ENCODE measurements at regions not wholly inside any gene's neighbourhood (a gene's known extent, or its start where the extent isn't known, plus 50 kb on each side); places are given as distances from the start of the nearest gene placed in this dataset.

DNA sequence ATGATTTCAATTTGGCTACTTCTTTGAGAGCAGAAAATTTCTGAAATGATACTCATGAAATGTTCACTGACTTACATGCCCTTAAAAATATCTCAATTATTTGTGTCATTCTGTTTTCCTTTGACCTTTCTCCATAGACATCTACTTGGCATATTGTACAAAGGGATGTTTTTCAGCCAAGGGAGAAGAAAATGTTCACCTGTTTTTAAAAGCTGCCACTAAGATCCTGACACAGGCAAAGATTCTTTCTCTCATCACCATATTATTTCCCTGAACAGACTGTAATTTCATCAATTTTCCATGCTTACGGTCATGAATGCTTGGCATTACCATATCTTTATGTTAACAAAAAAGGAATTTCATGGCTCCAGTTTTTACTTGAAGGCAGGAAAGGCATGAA is 67.4 kb upstream of the DBX1 start:
- no peak for TF ChIP-seq EZH2 (IDR thresholded peaks at IDR 0.05; ENCODE audit: borderline replicate concordance, low read depth, low read length, severe bottlenecking)
- TF ChIP-seq, protein P1, sequence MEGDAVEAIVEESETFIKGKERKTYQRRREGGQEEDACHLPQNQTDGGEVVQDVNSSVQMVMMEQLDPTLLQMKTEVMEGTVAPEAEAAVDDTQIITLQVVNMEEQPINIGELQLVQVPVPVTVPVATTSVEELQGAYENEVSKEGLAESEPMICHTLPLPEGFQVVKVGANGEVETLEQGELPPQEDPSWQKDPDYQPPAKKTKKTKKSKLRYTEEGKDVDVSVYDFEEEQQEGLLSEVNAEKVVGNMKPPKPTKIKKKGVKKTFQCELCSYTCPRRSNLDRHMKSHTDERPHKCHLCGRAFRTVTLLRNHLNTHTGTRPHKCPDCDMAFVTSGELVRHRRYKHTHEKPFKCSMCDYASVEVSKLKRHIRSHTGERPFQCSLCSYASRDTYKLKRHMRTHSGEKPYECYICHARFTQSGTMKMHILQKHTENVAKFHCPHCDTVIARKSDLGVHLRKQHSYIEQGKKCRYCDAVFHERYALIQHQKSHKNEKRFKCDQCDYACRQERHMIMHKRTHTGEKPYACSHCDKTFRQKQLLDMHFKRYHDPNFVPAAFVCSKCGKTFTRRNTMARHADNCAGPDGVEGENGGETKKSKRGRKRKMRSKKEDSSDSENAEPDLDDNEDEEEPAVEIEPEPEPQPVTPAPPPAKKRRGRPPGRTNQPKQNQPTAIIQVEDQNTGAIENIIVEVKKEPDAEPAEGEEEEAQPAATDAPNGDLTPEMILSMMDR (IDR thresholded peaks at IDR 0.05; ENCODE audit: borderline replicate concordance, extremely low read depth, low read length, poor library complexity, severe bottlenecking): no peak
